ENCODE measurements at regions not wholly inside any gene's neighbourhood (a gene's known extent, or its start where the extent isn't known, plus 50 kb on each side); places are given as distances from the start of the nearest gene placed in this dataset.

- Histone ChIP-seq H3K4me1 (replicated peaks in 1 of 2) (no peaks in the 10 kb centered on the region), H3K9me3 (replicated peaks in 1 of 3) (no peaks in the 10 kb centered on the region), H3K27me3 (no peaks in the 10 kb centered on the region), H3K27ac (no peak overlapping the region), H3K4me3 (no peak overlapping the region), H3K36me3 (replicated peaks in 1 of 2) (no peaks in the 10 kb centered on the region)
- no peak for TF ChIP-seq CTCF (IDR thresholded peaks at IDR 0.05)
- TF ChIP-seq POLR2A (IDR thresholded peaks at IDR 0.05), result no peak
- intact Hi-C loops (cut with DNase I), result no loop called here
- DNase-seq, result no peak
- 60 to 77% (median 66%) methylated on average over 3 of the region's 3 CpGs for whole genome bisulfite sequencing, 4 donors
These were observed 111.2 kb downstream of the FBXO8 start for GRCh38 chr4:174172274-174172673.

GRCh38 chr4:174170906-174171305 is 112.6 kb downstream of the FBXO8 start:
- no peaks in the 10 kb centered on the region for H3K27me3 ChIP-seq
- WGBS, 4 donors, result 75 to 92% (median 81%) methylated on average over 1 of the region's 1 CpG
- intact Hi-C loops (cut with DNase I), result no loop called here
- no peak for TF ChIP-seq CTCF (IDR thresholded peaks at IDR 0.05)
- TF ChIP-seq POLR2A (IDR thresholded peaks at IDR 0.05), result no peak
- H3K36me3 ChIP-seq (replicated peaks in 1 of 2), result no peaks in the 10 kb centered on the region
- no peak overlapping the region for H3K27ac ChIP-seq
- no peaks in the 10 kb centered on the region for H3K4me1 ChIP-seq (replicated peaks in 1 of 2)
- no peak for DNase-seq
- no peaks in the 10 kb centered on the region for H3K9me3 ChIP-seq (replicated peaks in 1 of 3)
- H3K4me3 ChIP-seq, result no peak overlapping the region

- TF ChIP-seq POLR2A (IDR thresholded peaks at IDR 0.05) (no peak), CTCF (IDR thresholded peaks at IDR 0.05) (no peak)
- 79 to 93% (median 92%) methylated on average over 7 of the region's 7 CpGs for WGBS, 4 donors
- Histone ChIP-seq H3K27me3 (no peaks in the 10 kb centered on the region), H3K36me3 (replicated peaks in 1 of 2) (no peaks in the 10 kb centered on the region), H3K4me3 (no peak overlapping the region), H3K27ac (no peak overlapping the region), H3K9me3 (replicated peaks in 1 of 3) (no peaks in the 10 kb centered on the region), H3K4me1 (replicated peaks in 1 of 2) (no peaks in the 10 kb centered on the region)
- intact Hi-C loops (cut with DNase I), result no loop called here
- DNase-seq, result no peak
These were observed 113.4 kb downstream of the FBXO8 start for GRCh38 chr4:174170091-174170490.

- Histone ChIP-seq H3K36me3 (replicated peaks in 1 of 2) (no peaks in the 10 kb centered on the region), H3K4me3 (no peak overlapping the region), H3K27me3 (no peaks in the 10 kb centered on the region), H3K27ac (no peak overlapping the region), H3K9me3 (replicated peaks in 1 of 3) (no peaks in the 10 kb centered on the region), H3K4me1 (replicated peaks in 1 of 2) (no peaks in the 10 kb centered on the region)
- WGBS, 4 donors, result 38 to 44% (median 43%) methylated on average over 7 of the region's 7 CpGs
- no peak for DNase-seq
- intact Hi-C loops (cut with DNase I), result no loop called here
- TF ChIP-seq CTCF (IDR thresholded peaks at IDR 0.05), result no peak
- TF ChIP-seq POLR2A (IDR thresholded peaks at IDR 0.05), result no peak
These were observed 126.3 kb downstream of the FBXO8 start for GRCh38 chr4:174157106-174157607.
